Naive B cell (primary cell): ENCODE measurements at regions not wholly inside any gene's neighbourhood (a gene's known extent, or its start where the extent isn't known, plus 50 kb on each side); places are given as distances from the start of the nearest gene placed in this dataset.

ENCODE experiments used
- ATAC-seq, 2 donors: fragments of 150-1000 bp; cut with Tn5 transposase; 2 replicates each; pipeline ENCODE4 v1.10.0; 2021; ENCODE audit warnings: low read depth in 2 of 2, mild to moderate bottlenecking in 2 of 2, moderate library complexity in 2 of 2
- DNase-seq: peaks from one replicate; pipeline ENCODE4 v3.0.0; 2022
- H3K27ac Mint-ChIP-seq, 6 donors: one replicate each; pipeline ENCODE4 v1.8.0; 2020 to 2022; ENCODE audit warnings: mild to moderate bottlenecking in 6 of 6, mixed read lengths in 6 of 6, moderate library complexity in 5 of 6, inconsistent platforms in 2 of 6
- H3K27me3 Mint-ChIP-seq, 3 donors: one replicate each; pipeline ENCODE4 v1.8.0; 2021 to 2022; ENCODE audit warnings: mixed read lengths in 3 of 3, mild to moderate bottlenecking in 1 of 3
- H3K36me3 Mint-ChIP-seq, 2 donors: one replicate each; pipeline ENCODE4 v1.8.0; 2020 to 2022; ENCODE audit warnings: mixed read lengths in 2 of 2, inconsistent platforms in 1 of 2, mild to moderate bottlenecking in 1 of 2
- H3K4me1 Mint-ChIP-seq, 3 donors: one replicate each; pipeline ENCODE4 v1.8.0; 2020 to 2022; ENCODE audit warnings: mixed read lengths in 3 of 3, inconsistent platforms in 1 of 3, mild to moderate bottlenecking in 1 of 3, moderate library complexity in 1 of 3
- H3K4me3 Mint-ChIP-seq, 8 donors: one replicate each; pipeline ENCODE4 v1.8.0; 2020 to 2022; ENCODE audit warnings: mild to moderate bottlenecking in 8 of 8, mixed read lengths in 8 of 8, moderate library complexity in 8 of 8, inconsistent platforms in 2 of 8
- H3K9me3 Mint-ChIP-seq, 7 donors: one replicate each; pipeline ENCODE4 v1.8.0; 2020 to 2022; ENCODE audit warnings: mixed read lengths in 7 of 7, mild to moderate bottlenecking in 5 of 7, inconsistent platforms in 2 of 7, moderate library complexity in 1 of 7

DNA sequence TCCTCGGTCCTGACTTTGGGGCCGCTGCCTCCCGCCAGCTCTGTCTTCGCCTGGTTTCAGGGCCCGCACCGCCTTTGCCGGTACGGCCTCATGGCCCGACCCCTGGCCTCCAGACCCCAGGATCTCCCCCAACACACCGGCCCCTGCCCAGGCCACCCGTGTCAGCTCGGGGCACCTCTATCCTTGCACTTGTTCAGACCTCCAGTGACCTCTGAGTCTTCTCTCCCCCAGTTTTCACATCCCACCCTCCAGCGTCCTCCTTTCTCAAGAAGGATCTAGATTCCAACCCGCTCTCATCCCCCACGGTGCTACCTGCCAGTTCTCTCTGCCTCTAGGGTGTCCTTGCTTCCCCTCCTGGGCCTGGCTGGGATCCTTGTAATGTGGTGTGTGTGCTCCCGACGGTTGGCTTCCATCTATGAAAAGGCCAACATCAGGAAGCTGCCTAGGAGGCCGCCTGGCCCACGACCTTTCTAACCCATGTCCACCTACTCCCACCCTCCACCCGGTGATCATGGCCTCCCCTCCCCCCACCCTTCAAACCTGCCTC lies 61.1 kb downstream of the SPATA31C2 start:
- Mint-ChIP-seq H3K4me1 (peaks cover 14 to 17% (median 16%) of the 10 kb centered on the region in 3 donors), H3K27ac (no peak overlapping the region), H3K36me3 (no peaks in the 10 kb centered on the region), H3K9me3 (peaks cover 0 to 7% (median 4%) of the 10 kb centered on the region in 7 donors), H3K4me3 (peak overlapping the region in 7 of 8 donors; percentile 15 to 85 (median 77)), H3K27me3 (peaks cover 41 to 74% (median 66%) of the 10 kb centered on the region in 3 donors)
- ATAC-seq: no peak
- no peak for DNase-seq

DNA sequence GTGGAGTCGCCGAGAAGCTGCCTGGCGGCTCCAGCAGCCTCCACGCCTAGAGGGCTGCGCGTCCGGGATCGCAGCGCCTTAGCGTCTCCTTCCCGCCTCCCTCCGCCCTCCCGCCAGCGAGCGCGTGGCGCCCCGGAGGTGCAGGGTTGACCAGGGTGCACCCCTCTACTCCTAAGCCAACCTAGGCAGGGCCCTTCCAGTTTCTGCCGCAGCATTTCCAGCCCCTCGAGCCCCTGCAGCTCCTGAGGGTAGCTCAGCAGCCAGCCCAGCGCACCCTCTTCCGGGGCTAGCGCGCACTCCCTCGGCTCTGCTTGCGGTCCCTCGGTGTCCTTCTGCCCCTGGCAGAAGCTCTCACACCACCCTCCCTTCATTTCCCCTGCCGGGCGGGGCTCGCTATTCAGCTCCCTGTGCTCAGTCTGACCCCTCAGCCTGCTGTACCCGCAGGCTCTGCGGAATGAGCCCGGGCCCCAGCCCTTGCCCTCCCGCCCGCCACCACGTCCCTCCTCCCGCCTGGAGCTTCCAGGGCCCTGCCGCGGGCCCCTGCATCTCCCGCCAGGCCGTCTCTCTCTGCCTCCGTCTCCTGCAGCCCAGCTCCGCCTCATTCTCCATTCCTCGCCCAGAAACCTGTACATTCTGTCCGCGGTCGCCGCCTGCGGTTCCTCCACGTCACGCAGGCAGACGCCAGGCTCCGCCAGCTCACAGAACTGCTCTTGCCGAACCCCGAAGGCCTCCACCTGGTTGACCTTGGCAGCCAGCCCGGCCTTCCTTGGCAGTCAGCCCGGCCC lies 61.8 kb downstream of the SPATA31C2 start:
- peaks cover 45 to 80% (median 66%) of the 10 kb centered on the region in 3 donors for H3K27me3 Mint-ChIP-seq
- DNase-seq: no peak
- H3K4me3 Mint-ChIP-seq: peak overlapping the region in 4 of 8 donors; percentile 15 to 82 (median 66)
- no peak overlapping the region for H3K27ac Mint-ChIP-seq
- no peaks in the 10 kb centered on the region for H3K36me3 Mint-ChIP-seq
- peaks cover 0 to 7% (median 4%) of the 10 kb centered on the region in 7 donors for H3K9me3 Mint-ChIP-seq
- no peak for ATAC-seq
- H3K4me1 Mint-ChIP-seq: peaks cover 14 to 17% (median 16%) of the 10 kb centered on the region in 3 donors

DNA sequence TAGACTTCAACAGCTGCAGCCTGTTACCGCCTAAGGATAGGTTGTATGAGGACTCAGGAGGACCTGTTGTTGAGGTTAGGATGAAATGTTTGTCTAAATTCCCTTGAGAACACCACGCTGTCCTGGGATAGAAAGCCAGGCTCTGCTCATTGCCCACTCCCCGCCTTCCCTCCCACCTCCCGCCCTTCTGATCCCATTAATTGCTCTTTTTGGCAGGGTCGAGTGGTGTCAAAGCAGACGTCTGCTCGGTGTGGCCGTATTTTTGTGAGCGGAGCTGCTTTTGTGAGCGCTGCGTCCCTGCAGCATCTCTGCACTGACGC lies 62.3 kb downstream of the SPATA31C2 start:
- Mint-ChIP-seq H3K9me3 (peaks cover 0 to 7% (median 3%) of the 10 kb centered on the region in 7 donors), H3K4me1 (peaks cover 14 to 17% (median 16%) of the 10 kb centered on the region in 3 donors), H3K27ac (no peak overlapping the region), H3K36me3 (no peaks in the 10 kb centered on the region), H3K4me3 (peak overlapping the region in 5 of 8 donors; percentile 30 to 77 (median 50)), H3K27me3 (peaks cover 49 to 82% (median 63%) of the 10 kb centered on the region in 3 donors)
- ATAC-seq (no peak), DNase-seq (no peak)

DNA sequence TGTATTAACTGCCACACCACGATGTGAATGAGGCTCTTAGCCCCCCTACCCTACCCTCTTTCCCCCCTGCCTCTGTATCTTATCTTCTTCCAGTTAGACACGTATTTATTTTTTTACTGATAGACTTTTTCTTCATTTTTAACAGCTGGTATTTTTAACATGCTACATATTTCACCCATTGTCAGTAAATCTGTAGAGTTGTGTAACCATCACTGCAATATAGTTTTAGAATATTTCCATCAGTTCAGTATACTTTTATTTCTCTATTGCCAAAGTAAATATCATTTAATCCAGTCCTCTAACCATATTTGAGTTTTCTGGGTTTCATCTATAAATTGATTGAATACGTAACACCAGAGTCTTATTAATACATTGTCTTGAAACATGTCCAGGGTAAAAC lies 62.8 kb downstream of the SPATA31C2 start:
- DNase-seq (no peak), ATAC-seq (no peak)
- Mint-ChIP-seq H3K9me3 (peaks cover 0 to 7% (median 3%) of the 10 kb centered on the region in 7 donors), H3K36me3 (no peaks in the 10 kb centered on the region), H3K27me3 (peaks cover 51 to 84% (median 59%) of the 10 kb centered on the region in 3 donors), H3K4me1 (peaks cover 14 to 17% (median 16%) of the 10 kb centered on the region in 3 donors), H3K27ac (no peak overlapping the region), H3K4me3 (peak overlapping the region in 3 of 8 donors; percentile 38 to 77 (median 50))

DNA sequence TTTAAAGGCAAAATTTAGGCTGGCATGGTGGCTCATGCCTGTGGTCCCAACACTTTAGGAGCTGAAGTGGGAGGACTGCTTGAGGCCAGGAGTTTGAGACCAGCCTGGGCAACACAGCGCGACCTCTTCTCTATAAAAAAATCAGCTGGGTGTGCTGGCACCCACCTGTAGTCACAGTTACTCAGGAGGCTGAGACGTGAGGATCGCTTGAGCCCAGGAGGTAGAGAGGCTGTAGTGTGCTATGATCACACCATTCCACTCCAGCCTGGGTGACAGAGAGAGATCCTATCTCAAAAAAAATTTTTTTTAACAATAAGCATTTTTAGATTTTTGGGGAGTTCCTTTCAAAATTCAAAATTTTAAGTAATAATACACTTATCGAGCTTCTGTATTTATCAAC lies 63.3 kb downstream of the SPATA31C2 start:
- Mint-ChIP-seq H3K9me3 (peaks cover 0 to 7% (median under 1%) of the 10 kb centered on the region in 7 donors), H3K4me1 (peaks cover 14 to 17% (median 16%) of the 10 kb centered on the region in 3 donors), H3K27me3 (peaks cover 53 to 81% (median 54%) of the 10 kb centered on the region in 3 donors), H3K36me3 (no peaks in the 10 kb centered on the region), H3K27ac (no peak overlapping the region), H3K4me3 (no peak overlapping the region)
- DNase-seq: no peak
- ATAC-seq: no peak

DNA sequence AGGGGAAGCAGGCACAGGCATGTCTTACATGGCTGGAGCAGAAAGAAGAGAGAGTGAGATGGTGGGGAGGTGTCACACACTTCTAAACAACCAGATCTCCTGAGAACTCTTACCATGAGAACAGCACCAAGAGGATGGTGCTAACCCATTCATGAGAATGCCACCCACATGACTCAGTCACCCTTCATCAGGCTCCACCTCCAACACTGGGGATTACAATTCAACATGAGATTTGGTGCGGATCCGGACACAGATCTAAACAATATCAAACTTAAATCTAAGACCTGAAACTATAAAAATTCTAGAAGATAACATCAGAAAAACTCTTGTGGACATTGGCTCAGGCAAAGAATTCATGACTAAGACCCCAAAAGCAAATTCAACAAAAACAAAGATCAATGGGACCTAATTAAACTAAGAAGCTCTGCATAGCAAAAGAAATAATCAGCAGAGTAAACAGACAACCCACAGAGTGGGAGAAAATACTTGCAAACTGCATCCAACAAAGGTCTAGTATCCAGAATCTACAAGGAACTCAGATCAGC lies 65.4 kb downstream of the SPATA31C2 start:
- no peak overlapping the region for H3K4me3 Mint-ChIP-seq
- peaks cover 44 to 67% (median 54%) of the 10 kb centered on the region in 3 donors for H3K27me3 Mint-ChIP-seq
- H3K27ac Mint-ChIP-seq: no peak overlapping the region
- H3K9me3 Mint-ChIP-seq: peaks cover 0 to 7% (median 0%) of the 10 kb centered on the region in 7 donors
- no peaks in the 10 kb centered on the region for H3K36me3 Mint-ChIP-seq
- DNase-seq: no peak
- H3K4me1 Mint-ChIP-seq: peaks cover 14 to 17% (median 16%) of the 10 kb centered on the region in 3 donors
- no peak for ATAC-seq

DNA sequence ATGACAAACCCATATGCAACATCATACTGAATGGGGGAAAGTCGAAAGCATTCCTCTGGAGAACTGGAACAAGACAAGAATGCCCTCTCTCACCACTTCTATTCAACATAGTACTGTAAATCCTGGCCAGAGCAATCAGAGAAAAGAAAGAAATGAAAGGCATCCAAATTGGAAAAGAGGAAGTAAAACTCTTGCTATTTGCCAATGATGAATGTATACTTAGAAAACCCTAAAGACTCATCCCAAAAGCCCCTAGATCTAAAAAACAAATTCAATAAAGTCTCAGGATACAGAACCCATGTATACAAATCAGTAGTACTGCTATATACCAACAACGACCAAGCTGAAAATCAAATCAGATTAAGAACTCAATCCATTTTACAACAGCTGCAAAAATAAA lies 66.9 kb downstream of the SPATA31C2 start:
- Mint-ChIP-seq H3K4me1 (peaks cover 4 to 9% (median 7%) of the 10 kb centered on the region in 3 donors), H3K4me3 (no peak overlapping the region), H3K27ac (no peak overlapping the region), H3K9me3 (peaks cover 0 to 6% (median 0%) of the 10 kb centered on the region in 7 donors), H3K36me3 (no peaks in the 10 kb centered on the region), H3K27me3 (peaks cover 42 to 60% (median 45%) of the 10 kb centered on the region in 3 donors)
- DNase-seq (no peak), ATAC-seq (no peak)

DNA sequence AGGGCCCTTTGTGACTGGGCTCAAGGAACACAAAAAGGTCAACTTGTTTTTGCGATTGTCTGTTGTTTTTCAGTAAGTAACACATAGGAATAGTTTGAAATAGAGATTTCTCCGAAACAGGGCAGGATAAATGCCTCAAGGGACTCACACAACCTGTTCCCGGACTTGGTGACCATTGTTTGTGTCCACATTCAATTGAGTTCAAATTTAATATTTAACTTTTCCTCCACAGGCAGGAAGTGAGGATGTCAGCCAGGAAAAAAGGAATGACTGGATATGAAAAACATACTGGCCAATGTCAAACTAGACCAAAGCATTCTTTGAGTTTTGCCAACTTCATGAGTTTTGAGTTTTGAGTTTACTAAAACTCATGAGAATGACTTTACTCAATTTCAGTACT lies 72.7 kb downstream of the SPATA31C2 start:
- H3K27me3 Mint-ChIP-seq: peaks cover 17 to 23% (median 21%) of the 10 kb centered on the region in 3 donors
- ATAC-seq (no peak), DNase-seq (no peak)
- H3K4me3 Mint-ChIP-seq: no peak overlapping the region
- no peaks in the 10 kb centered on the region for H3K36me3 Mint-ChIP-seq
- H3K9me3 Mint-ChIP-seq: peaks cover 0 to 6% (median 0%) of the 10 kb centered on the region in 7 donors
- H3K27ac Mint-ChIP-seq: no peak overlapping the region
- no peaks in the 10 kb centered on the region for H3K4me1 Mint-ChIP-seq

DNA sequence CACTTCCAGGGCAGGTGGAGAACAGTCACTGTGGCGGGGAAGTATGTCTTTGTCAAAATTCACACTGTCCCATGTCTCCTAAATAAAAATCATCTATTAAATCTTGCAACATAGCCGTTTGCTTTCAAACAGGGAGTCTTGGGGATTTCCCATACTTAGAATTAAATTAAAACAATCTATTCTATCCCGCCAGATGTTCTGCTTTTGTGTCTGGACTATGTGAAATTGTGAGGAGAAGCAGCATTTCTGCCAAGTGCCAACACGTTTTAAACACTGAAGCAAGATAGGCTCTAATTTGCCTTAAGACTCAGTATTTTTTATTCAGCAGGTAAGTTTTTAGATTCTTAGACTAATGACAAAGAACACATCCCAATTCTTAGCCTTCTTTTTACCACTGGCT lies 73.7 kb downstream of the SPATA31C2 start:
- Mint-ChIP-seq H3K27me3 (peaks cover 9 to 23% (median 17%) of the 10 kb centered on the region in 3 donors), H3K4me1 (no peaks in the 10 kb centered on the region), H3K9me3 (peaks cover 0 to 6% (median 0%) of the 10 kb centered on the region in 7 donors), H3K4me3 (no peak overlapping the region), H3K36me3 (no peaks in the 10 kb centered on the region), H3K27ac (no peak overlapping the region)
- ATAC-seq (no peak), DNase-seq (no peak)

DNA sequence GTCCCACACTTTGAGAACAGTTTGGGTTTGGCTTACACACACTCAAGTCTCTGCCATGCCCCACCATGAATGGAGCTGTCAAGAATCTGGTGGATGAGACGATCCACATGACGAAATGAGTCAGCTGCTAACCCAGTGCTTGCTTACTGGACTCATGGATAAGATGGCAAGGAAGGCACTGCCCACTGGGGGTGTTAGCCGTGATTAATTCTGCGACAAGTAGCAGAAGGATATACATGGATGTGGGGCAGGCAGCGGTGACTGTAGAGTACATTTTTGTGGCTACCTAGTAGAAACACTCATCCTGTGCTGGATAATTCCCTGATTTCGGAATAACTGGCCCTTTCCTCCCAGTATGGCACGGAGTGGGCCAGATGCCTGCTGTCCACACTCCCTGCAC lies 77.5 kb downstream of the SPATA31C2 start:
- Mint-ChIP-seq H3K27ac (no peak overlapping the region), H3K4me1 (no peaks in the 10 kb centered on the region), H3K36me3 (no peaks in the 10 kb centered on the region), H3K9me3 (peaks cover 0 to 6% (median 0%) of the 10 kb centered on the region in 7 donors), H3K4me3 (no peak overlapping the region), H3K27me3 (peaks cover 3 to 8% (median 5%) of the 10 kb centered on the region in 3 donors)
- DNase-seq: no peak
- ATAC-seq: no peak

DNA sequence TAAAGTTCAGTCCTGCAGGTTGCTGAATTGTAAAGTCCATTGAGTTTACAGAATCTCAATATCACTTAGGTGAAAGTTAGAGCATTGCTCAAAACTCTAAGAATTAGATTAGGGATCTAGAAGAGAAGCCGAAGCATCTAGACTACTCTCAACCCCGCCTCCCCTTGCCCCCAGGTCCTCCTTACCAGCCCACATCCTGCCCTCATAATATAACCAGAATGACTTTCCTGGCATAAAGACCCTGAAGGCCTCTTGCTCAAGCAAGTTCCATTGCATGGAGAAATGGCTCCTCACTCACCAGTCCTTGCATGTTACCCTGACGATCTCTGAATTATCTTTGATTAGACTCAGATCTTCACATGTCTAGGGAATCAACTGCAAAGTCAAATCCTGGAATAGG lies 78.8 kb downstream of the SPATA31C2 start:
- Mint-ChIP-seq H3K27me3 (peaks cover 0 to 5% (median 0%) of the 10 kb centered on the region in 3 donors), H3K4me3 (no peak overlapping the region), H3K4me1 (no peaks in the 10 kb centered on the region), H3K9me3 (peaks cover 0 to 6% (median 0%) of the 10 kb centered on the region in 7 donors), H3K27ac (no peak overlapping the region), H3K36me3 (no peaks in the 10 kb centered on the region)
- no peak for ATAC-seq
- DNase-seq: no peak

DNA sequence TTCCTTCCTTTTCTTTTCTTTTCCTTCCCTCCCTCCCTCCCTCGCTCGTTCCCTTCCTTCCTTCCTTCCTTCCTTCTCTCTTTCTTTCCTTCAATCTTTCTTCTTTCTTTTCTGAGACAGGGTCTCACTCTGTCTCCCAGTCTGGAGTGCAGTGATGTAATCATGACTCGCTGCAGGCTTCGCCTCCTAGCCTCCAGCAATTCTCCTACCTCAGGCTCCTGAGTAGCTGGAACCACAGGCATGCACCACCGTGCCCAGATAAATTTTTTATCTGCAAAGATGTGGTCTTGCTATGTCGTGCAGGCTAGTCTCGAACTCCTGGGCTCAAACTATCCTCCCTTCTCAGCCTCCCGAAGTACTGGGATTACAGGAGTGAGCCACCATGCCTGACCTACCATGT lies 81.4 kb downstream of the SPATA31C2 start:
- no peaks in the 10 kb centered on the region for H3K36me3 Mint-ChIP-seq
- ATAC-seq (no peak), DNase-seq (no peak)
- H3K4me3 Mint-ChIP-seq: no peak overlapping the region
- H3K4me1 Mint-ChIP-seq: no peaks in the 10 kb centered on the region
- peaks cover 0 to 5% (median 0%) of the 10 kb centered on the region in 7 donors for H3K9me3 Mint-ChIP-seq
- no peak overlapping the region for H3K27ac Mint-ChIP-seq
- H3K27me3 Mint-ChIP-seq: peaks cover 0 to 5% (median 0%) of the 10 kb centered on the region in 3 donors

DNA sequence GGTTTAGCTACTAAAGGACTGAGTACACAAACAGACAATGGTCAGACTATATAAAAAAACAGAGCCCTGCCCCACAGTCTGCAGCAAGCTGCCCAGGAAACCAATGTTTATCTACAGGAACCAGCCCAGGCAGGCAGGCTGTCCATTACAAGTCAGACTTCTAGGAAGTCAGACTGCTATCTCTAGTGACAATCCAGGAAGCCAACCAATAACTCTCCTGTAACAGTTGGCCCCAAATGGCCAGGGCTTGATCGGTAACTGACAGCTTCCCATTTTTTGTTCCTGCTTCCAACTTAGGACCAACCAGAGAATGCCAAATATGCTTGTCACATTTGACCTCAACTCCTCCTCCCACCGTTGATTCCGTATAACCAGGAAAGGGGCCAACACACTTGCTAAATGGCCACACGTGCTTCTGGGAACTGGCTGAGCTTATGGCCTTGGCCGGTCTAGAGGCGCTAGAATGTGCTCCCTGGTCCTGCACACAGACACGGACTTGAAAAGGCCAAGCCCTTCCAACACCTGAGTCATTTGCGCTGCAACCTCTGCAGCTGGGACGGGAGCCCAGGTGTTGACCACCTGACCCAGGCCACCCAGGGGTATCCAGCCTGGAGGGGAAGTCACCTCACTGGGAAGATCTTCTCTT lies 79.6 kb upstream of the CDK20 start:
- Mint-ChIP-seq H3K4me1 (no peaks in the 10 kb centered on the region), H3K27ac (no peak overlapping the region), H3K9me3 (peaks cover 0 to 5% (median 0%) of the 10 kb centered on the region in 7 donors), H3K4me3 (no peak overlapping the region), H3K36me3 (no peaks in the 10 kb centered on the region), H3K27me3 (peaks cover 0 to 5% (median 0%) of the 10 kb centered on the region in 3 donors)
- DNase-seq: no peak
- ATAC-seq: no peak
